ENCODE measurements at regions not wholly inside any gene's neighbourhood (a gene's known extent, or its start where the extent isn't known, plus 50 kb on each side); places are given as distances from the start of the nearest gene placed in this dataset.

DNA sequence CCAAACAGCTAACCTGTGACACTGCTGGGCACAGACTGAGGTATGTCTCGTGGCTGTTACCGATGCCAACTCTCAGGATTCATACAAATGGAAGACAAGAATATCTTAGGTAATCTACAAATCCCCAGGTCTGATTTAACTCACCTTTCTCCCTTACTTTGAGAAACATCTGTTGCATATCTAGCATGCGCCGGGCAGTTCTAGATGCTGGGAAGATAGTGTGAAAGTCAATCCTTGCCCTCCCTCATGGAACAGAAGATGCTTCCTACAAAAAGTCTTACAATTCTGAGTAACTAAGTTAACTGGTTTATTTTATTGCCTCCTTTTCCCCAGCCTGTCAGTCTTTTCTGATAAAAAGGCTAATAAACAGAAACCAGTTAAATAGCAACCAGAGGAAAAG, 212.2 kb upstream of the FAT1 start:
- TF ChIP-seq REST (IDR thresholded peaks at IDR 0.05; ENCODE audit: insufficient read depth in 1 of 2, low read depth in 2 of 2, low read length in 2 of 2) (no peak), POLR2AphosphoS5 (IDR thresholded peaks at IDR 0.05; ENCODE audit: low read depth, low read length) (no peak)

DNA sequence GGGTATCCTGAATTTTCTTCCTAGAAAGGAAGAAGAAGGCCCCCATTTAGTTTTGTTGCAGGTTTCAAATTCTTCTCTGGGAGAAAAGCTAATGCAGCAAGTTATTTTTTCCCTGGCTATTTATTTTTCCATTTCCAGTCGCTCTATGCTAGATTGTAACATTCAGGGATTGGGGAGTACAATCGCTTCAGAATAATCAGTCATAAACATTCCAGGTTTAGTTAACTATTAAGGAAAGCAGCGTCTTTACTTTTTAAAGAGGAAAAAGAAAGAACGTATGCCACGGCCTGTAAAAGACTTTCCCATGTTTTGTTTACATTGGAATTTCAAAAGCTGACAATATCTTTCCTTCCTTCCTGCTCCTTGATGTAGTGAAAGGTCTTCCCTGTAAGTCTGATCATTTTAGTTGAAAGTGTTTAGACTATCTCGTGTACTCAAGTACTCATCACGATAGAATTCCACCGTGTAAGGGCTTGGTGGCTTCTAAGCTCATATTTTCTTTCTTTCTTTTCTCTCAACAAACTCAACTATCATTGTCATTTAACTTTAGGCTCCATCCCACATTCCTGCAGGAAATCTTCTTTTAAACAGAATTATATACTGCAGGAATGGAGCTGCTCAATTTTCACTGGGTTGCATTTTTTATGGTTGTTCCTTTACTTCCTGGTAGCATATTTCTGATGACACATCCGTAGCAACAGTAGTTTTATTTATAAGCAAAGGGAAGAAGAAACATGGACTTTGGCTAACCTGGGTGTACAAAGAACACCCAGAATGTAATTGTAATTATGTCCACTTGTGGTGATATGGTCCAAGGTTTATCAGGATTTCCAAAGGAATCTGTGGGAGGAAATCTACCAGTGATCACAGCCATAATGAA, 213.1 kb upstream of the FAT1 start:
- TF ChIP-seq FOXP2 (optimal IDR thresholded peaks at IDR 0.05; ENCODE audit: borderline replicate concordance, extremely low read depth, extremely low read length, insufficient read depth), result no peak
- TF ChIP-seq REST (IDR thresholded peaks at IDR 0.05; ENCODE audit: insufficient read depth in 1 of 2, low read depth in 2 of 2, low read length in 2 of 2), result no peak
- no peak for TF ChIP-seq TAF1 (IDR thresholded peaks at IDR 0.05; ENCODE audit: borderline replicate concordance, insufficient read depth, low read length)
- TF ChIP-seq POLR2AphosphoS5 (IDR thresholded peaks at IDR 0.05; ENCODE audit: low read depth, low read length), result no peak
- no peak for TF ChIP-seq SIN3A (IDR thresholded peaks at IDR 0.05; ENCODE audit: borderline replicate concordance, insufficient read depth, low read length)

- TF ChIP-seq TAF1 (IDR thresholded peaks at IDR 0.05; ENCODE audit: borderline replicate concordance, insufficient read depth, low read length) (no peak), REST (IDR thresholded peaks at IDR 0.05; ENCODE audit: insufficient read depth in 1 of 2, low read depth in 2 of 2, low read length in 2 of 2) (no peak), FOXP2 (optimal IDR thresholded peaks at IDR 0.05; ENCODE audit: borderline replicate concordance, extremely low read depth, extremely low read length, insufficient read depth) (no peak), SIN3A (IDR thresholded peaks at IDR 0.05; ENCODE audit: borderline replicate concordance, insufficient read depth, low read length) (no peak), POLR2AphosphoS5 (IDR thresholded peaks at IDR 0.05; ENCODE audit: low read depth, low read length) (no peak)
Observed at GRCh38 chr4:186939226-186939625, 215.6 kb upstream of the FAT1 start.

- TF ChIP-seq POLR2AphosphoS5 (IDR thresholded peaks at IDR 0.05; ENCODE audit: low read depth, low read length) (no peak), FOXP2 (optimal IDR thresholded peaks at IDR 0.05; ENCODE audit: borderline replicate concordance, extremely low read depth, extremely low read length, insufficient read depth) (no peak), REST (IDR thresholded peaks at IDR 0.05; ENCODE audit: insufficient read depth in 1 of 2, low read depth in 2 of 2, low read length in 2 of 2) (no peak), SIN3A (IDR thresholded peaks at IDR 0.05; ENCODE audit: borderline replicate concordance, insufficient read depth, low read length) (no peak), TAF1 (IDR thresholded peaks at IDR 0.05; ENCODE audit: borderline replicate concordance, insufficient read depth, low read length) (no peak)
Observed at GRCh38 chr4:186939766-186940165, 216.1 kb upstream of the FAT1 start.
